HFFc6 (cell line): ENCODE measurements at regions not wholly inside any gene's neighbourhood (a gene's known extent, or its start where the extent isn't known, plus 50 kb on each side); places are given as distances from the start of the nearest gene placed in this dataset.

Experiments
- DNase-seq: peaks from one replicate; pipeline ENCODE4 v3.0.0-alpha.2; 2018
- H3K27ac Mint-ChIP-seq: 2 replicates; pipeline ENCODE4 v1.8.0; 2020; ENCODE audit warnings: mild to moderate bottlenecking, mixed read lengths
- H3K27me3 Mint-ChIP-seq: 2 replicates; pipeline ENCODE4 v1.8.0; 2021; ENCODE audit warnings: mild to moderate bottlenecking, moderate library complexity, mixed read lengths; ENCODE audit not compliant: insufficient read depth
- H3K36me3 Mint-ChIP-seq: 2 replicates; pipeline ENCODE4 v1.8.0; 2021; ENCODE audit warnings: low read depth, mixed read lengths
- H3K4me1 Mint-ChIP-seq: 2 replicates; pipeline ENCODE4 v1.8.0; 2020; ENCODE audit warnings: low read depth, mixed read lengths
- H3K4me3 Mint-ChIP-seq: 2 replicates; pipeline ENCODE4 v1.8.0; 2020; ENCODE audit warnings: mild to moderate bottlenecking, moderate library complexity, mixed read lengths
- H3K9me3 Mint-ChIP-seq: 2 replicates; pipeline ENCODE4 v1.8.0; 2020; ENCODE audit warnings: mild to moderate bottlenecking, mixed read lengths
- TF ChIP-seq, protein P1 (sequence below): fragments of 200-600 bp; sonication (generic); IDR thresholded peaks from 2 replicates; pipeline ENCODE4 v1.5.0; 2021; ENCODE audit warnings: antibody characterized with exemption, mild to moderate bottlenecking

DNA sequence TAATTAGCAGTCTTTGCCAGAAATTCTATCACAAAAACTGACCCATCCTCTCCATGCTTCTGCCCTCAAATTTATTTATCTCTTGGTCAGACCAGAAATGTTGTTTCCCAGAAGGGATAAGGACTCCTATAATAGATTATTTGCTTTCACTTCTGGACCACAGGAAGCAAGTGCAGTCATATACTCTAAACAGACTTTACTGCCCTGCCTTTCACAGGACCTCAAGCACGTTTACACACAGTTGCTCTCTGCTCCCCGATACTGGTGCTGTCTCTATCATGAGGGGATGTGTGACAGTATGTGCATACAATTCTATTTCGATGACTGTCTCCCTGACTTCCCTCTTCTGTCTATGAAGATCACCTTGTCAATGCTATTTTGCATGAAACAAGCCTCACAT, 205.5 kb upstream of the TGFBR2 start:
- TF ChIP-seq, protein P1, sequence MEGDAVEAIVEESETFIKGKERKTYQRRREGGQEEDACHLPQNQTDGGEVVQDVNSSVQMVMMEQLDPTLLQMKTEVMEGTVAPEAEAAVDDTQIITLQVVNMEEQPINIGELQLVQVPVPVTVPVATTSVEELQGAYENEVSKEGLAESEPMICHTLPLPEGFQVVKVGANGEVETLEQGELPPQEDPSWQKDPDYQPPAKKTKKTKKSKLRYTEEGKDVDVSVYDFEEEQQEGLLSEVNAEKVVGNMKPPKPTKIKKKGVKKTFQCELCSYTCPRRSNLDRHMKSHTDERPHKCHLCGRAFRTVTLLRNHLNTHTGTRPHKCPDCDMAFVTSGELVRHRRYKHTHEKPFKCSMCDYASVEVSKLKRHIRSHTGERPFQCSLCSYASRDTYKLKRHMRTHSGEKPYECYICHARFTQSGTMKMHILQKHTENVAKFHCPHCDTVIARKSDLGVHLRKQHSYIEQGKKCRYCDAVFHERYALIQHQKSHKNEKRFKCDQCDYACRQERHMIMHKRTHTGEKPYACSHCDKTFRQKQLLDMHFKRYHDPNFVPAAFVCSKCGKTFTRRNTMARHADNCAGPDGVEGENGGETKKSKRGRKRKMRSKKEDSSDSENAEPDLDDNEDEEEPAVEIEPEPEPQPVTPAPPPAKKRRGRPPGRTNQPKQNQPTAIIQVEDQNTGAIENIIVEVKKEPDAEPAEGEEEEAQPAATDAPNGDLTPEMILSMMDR, result no peak
- no peaks in the 10 kb centered on the region for H3K36me3 Mint-ChIP-seq
- DNase-seq, result no peak
- peaks cover 45% of the 10 kb centered on the region for H3K4me1 Mint-ChIP-seq
- peak overlapping the region; percentile 6; the same call in 1 of the 2 replicates for H3K27ac Mint-ChIP-seq
- H3K4me3 Mint-ChIP-seq, result 0 out of 2 replicates have a peak overlapping the region, but pooled peaks have one; percentile 6
- H3K9me3 Mint-ChIP-seq, result no peaks in the 10 kb centered on the region
- H3K27me3 Mint-ChIP-seq, result no peaks in the 10 kb centered on the region

DNA sequence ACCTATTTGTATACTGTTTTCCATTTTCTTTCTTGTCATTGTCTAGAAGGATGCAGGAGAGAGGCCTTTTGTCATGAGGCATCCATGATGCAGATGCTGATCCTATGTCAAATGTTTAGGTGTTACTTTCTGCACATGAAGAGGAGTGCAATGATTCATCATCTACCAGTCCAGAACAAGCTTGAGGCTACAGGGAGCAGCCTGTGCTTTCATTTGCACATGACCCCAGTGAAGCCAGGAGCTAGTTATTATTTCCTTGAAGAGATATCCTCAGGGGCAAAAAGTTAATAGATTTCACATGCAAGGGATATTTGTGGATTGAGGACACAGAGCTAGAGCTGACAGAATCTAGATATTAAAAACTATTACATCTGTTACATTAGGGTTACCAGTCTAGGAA, 204.4 kb upstream of the TGFBR2 start:
- Mint-ChIP-seq H3K4me1 (peaks cover 45% of the 10 kb centered on the region), H3K27me3 (no peaks in the 10 kb centered on the region), H3K9me3 (no peaks in the 10 kb centered on the region), H3K4me3 (no peak overlapping the region), H3K36me3 (0 out of 2 replicates have a peak, but pooled peaks cover 5% of the 10 kb centered on the region), H3K27ac (peak overlapping the region; percentile 52)
- DNase-seq, result peak; percentile 62
- TF ChIP-seq, protein P1, result no peak

DNA sequence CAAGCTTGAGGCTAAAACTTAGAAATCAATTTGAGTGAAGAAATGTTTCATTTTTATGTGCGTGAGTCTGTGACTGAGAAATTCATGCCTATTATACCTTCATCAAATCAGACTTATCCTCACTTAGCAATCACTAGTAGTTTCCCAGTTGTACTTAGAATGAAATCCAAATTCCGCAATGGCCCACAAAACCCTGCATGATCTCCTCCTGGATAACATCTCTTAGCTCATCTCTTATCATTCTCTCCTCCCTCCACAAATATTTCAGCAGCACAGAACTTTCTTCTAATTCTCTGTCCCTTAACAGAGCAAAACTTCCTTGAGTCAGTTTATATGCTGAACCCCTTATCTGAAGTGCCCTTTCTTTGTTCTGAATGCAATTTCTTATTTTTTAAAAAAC, 198.8 kb upstream of the TGFBR2 start:
- Mint-ChIP-seq H3K36me3 (peaks cover 21% of the 10 kb centered on the region; the same call in 1 of the 2 replicates), H3K4me3 (no peak overlapping the region), H3K4me1 (peaks cover 28% of the 10 kb centered on the region), H3K27me3 (no peaks in the 10 kb centered on the region), H3K9me3 (peaks cover 15% of the 10 kb centered on the region), H3K27ac (no peak overlapping the region)
- DNase-seq, result no peak
- TF ChIP-seq, protein P1, result no peak

DNA sequence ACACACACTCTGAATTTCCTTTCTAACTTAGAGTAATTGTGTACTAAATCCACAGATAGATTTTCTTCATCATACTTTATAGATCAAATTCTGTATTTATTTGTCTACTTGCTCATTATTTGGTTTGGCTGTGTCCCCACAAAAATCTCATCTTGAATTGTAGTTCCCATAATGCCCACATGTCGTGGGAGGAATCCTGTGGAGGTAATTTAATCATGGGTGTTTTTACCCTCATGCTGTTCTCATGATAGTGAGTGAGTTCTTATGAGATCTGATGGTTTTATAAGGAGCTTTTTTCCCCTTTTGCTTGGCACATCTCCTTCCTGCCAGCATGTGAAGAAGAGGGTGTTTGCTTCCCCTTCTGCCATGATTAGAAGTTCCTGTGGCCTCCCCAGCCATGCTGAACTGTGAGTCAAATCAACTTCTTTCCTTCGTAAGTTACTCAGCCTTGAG, 198.3 kb upstream of the TGFBR2 start:
- Mint-ChIP-seq H3K27ac (no peak overlapping the region), H3K4me3 (no peak overlapping the region), H3K9me3 (peaks cover 15% of the 10 kb centered on the region), H3K27me3 (no peaks in the 10 kb centered on the region), H3K36me3 (peaks cover 21% of the 10 kb centered on the region; the same call in 1 of the 2 replicates), H3K4me1 (peaks cover 24% of the 10 kb centered on the region)
- TF ChIP-seq, protein P1, result peak; percentile 54
- DNase-seq, result no peak

DNA sequence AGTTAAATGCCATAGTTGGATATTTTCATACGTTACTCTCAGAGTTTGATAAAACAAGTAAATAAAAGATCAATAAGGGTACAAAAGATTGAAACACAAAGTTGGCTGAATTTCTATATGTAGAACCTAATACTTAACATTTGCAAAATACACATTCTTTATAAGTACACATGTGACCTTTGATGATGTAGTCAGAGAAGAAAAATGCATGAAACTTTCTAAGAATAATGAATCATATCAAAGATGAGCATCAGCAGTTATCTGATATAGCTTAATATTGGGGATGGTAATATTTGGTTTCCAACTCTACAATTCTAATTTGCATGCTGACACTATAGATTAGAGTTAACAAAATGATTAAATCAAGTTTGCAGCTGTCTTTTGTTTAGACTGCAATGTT, 188.0 kb upstream of the TGFBR2 start:
- TF ChIP-seq, protein P1, result no peak
- Mint-ChIP-seq H3K27me3 (no peaks in the 10 kb centered on the region), H3K36me3 (no peaks in the 10 kb centered on the region; the same call in 1 of the 2 replicates), H3K4me1 (peaks cover 44% of the 10 kb centered on the region), H3K27ac (no peak overlapping the region), H3K4me3 (no peak overlapping the region), H3K9me3 (no peaks in the 10 kb centered on the region)
- DNase-seq, result peak; percentile 17
